HG02973 (cell line): ENCODE measurements at regions not wholly inside any gene's neighbourhood (a gene's known extent, or its start where the extent isn't known, plus 50 kb on each side); places are given as distances from the start of the nearest gene placed in this dataset.
"Not testable (repeated sequence)": the region's sequence is repeated elsewhere in the genome, so short reads cannot be mapped to it uniquely, and the experiment has no call there.

ENCODE experiments used
- ATAC-seq: cut with Tn5 transposase; IDR thresholded peaks from one replicate; pipeline ENCODE4 v1.9.1; 2021; ENCODE audit warnings: moderate library complexity; ENCODE audit not compliant: unreplicated experiment

DNA sequence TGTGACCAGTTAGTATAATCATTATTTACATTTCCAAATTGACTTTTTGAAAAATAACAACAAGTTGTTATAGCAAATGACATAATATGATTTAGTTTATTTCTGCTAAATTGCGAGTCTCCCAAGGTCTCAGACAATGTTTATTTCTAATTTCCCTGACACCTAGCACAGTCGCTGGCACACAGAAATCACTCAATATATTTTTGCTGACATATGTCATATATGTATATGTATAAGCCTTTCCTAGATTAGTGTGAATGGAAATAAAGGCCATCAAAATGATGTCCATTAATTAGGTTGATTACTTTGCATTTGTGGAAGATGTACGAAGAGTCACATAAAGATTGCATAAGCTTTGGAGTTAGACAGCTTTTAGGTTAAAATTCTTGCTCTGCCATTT lies 136.7 kb upstream of the CDH2 start:
- ATAC-seq = no peak

DNA sequence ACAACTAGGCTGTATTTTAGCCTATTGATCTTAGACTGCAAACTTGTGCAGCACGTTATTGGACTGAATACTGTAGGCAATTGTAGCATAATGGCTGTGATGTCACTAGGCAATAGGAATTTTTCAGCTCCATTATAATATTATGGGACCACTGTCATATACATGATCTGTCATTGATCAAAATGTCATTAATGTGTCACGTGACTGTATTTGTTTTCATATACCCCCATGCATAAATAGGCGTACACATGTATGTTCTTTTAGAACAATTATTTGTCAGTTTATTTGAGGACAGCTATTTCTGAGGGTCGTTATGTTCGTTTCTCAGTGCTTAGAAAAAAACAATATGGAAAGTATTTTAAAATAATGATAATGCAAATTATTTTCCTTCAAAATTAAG lies 111.9 kb upstream of the CDH2 start:
- ATAC-seq = no peak

GRCh38 chr18:28287146-28287545 lies 110.2 kb upstream of the CDH2 start:
- no peak for ATAC-seq

- no peak for ATAC-seq
Measured at GRCh38 chr18:28284132-28284531, 107.2 kb upstream of the CDH2 start.

- no peak for ATAC-seq
Measured at GRCh38 chr18:28281400-28281799, 104.5 kb upstream of the CDH2 start.

GRCh38 chr18:28269750-28270149 lies 92.8 kb upstream of the CDH2 start:
- no peak for ATAC-seq

GRCh38 chr18:28267878-28268625 lies 91.1 kb upstream of the CDH2 start:
- ATAC-seq = no peak

DNA sequence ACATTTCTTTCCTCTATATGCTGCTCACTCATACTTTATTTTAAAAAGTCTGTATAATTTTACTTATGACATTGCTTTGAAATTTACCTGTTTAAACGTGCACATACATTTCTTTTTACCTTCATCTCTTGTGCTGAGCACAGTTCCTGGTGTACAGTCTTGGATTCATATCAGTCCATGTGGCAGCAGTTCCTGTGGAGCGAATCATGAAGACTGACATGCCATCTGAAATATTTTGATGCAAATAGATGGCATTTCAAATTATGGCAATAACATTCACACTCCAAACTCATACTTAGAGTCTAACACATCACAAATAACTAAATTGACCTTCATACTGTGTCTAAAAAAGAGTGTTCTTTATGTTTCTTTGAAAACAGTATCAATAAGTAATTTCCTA lies 90.3 kb upstream of the CDH2 start:
- no peak for ATAC-seq

GRCh38 chr18:28256166-28256565 lies 79.2 kb upstream of the CDH2 start:
- no peak for ATAC-seq

DNA sequence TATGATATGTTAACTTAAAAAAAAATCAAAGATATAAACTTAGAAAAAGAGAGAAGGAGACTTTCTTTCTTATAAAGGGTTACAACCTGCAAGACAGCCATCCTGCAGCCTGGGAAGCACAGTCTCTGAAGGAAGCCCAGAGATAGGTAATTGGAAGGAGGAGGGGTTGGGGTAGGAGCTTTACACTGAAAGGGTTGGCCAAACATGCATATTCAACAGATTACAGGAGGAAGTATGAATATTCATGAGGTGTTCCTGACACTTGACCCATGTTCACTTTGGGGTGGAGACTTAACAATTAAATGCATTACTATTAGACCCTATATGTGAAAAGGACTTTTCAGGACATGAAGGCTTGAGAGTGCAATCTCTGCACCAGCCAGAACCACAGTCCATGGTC lies 71.7 kb upstream of the CDH2 start:
- ATAC-seq = no peak

GRCh38 chr18:28240626-28241025 lies 63.7 kb upstream of the CDH2 start:
- not testable (repeated sequence) for ATAC-seq

DNA sequence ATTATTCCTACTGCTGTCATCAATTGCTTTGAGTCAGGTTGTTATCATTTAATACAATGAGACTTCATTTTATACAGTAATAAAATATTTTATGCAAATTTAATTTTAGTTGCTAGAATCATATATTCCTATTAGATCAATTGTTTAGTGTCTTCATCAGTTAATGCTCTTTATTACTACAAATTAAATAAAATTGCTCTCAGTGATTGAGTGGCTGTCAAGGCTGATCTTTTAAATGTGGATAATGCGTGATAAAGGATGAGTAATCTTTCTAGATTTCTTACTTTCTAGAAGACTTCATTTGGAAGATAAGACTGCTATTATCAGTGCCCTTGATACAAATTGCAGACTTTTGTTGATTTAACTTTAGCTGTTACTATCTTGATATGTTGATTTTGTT lies 59.6 kb upstream of the CDH2 start:
- ATAC-seq = no peak
